Glomerular visceral epithelial cell (primary cell): ENCODE measurements at regions not wholly inside any gene's neighbourhood (a gene's known extent, or its start where the extent isn't known, plus 50 kb on each side); places are given as distances from the start of the nearest gene placed in this dataset.

Source experiments
- DNase-seq: peaks from one replicate; pipeline ENCODE4 v3.0.0-alpha.2; 2016; ENCODE audit errors: extremely low spot score

DNA sequence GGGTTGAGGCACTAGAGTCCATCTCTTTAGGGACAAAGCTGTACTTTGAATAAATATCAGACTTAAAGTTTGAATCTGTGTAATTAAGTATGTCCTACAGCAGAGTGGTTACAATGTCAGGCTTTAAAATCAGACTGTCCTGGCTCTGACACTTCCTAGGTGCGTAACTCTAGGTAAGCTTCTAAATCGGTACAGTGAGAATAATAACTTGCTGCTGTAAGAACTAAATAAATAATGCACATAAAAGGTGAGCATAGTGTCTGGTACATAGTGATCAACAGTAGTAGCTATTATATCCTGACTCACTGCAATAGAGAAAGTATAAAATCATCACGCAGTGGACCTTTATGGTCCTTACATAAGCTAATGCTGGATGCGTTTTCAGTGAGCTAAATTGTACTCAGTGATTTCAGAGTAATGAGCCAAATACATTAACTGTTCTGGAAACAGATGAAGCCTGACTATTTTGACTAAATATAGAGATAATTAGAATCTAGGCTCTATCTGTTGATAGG lies 72.2 kb upstream of the PDK4 start:
- no peak for DNase-seq

DNA sequence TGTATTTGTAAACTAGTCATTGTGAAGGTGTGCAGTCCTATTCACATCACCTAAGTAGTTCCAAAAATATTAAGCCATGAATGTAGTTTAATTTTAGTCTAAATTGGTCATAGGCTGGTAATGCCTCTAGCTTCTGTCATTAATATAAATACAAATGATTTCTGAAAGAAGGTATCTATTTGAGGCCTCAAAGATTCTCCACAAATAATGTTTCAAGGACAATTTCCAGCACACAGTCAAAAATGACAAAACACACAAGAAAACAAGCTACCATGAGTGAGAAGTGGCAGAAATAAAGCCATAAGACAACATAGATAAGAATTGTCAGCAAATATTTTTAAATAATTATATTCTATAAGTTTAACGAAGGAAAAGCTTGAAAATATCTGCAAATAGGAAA lies 66.7 kb upstream of the PDK4 start:
- DNase-seq = no peak

GRCh38 chr7:95660023-95660434 lies 63.7 kb upstream of the PDK4 start:
- no peak for DNase-seq

GRCh38 chr7:95658676-95659075 lies 62.4 kb upstream of the PDK4 start:
- no peak for DNase-seq

- no peak for DNase-seq
These were observed 53.2 kb upstream of the PDK4 start for GRCh38 chr7:95649546-95649945.

DNA sequence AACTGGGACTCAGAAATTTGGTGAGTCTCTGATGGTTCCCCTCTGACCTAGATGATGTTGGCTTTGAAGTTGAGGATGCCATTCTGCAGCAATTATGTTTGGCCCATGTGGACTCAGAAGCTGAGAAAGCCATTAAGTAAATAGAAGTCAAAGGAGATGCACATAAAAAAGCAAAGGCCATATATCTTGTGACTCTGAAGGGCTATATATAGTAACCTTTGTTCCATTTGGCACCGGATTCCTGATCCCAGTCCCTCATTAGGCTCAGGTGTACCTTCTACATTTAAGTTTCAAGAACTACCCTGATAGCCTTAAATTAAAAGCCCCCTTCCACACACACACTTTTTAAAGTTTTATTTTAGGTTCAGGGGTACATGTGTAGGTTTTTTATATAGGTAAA lies 50.0 kb upstream of the PDK4 start:
- no peak for DNase-seq
